Neural cell (in vitro differentiated cells): ENCODE measurements at regions not wholly inside any gene's neighbourhood (a gene's known extent, or its start where the extent isn't known, plus 50 kb on each side); places are given as distances from the start of the nearest gene placed in this dataset.

ENCODE experiments used
- CTCF ChIP-seq: fragments of 450-650 bp; IDR thresholded peaks from 2 replicates; pipeline ENCODE4 v1.5.1; 2014; ENCODE audit warnings: antibody characterized with exemption, mild to moderate bottlenecking, moderate library complexity; ENCODE audit not compliant: poor library complexity, severe bottlenecking
- EZH2 ChIP-seq: fragments of 200-600, 300-800 bp; shearing (Covaris generic), sonication (generic); IDR thresholded peaks from 2 replicates; pipeline ENCODE4 v1.6.1; 2014; ENCODE audit warnings: antibody characterized with exemption, low read length, borderline replicate concordance, mild to moderate bottlenecking; ENCODE audit not compliant: insufficient read depth, poor library complexity, severe bottlenecking
- POLR2AphosphoS5 ChIP-seq: IDR thresholded peaks from 2 replicates; pipeline ENCODE4 v1.6.1; 2012
- REST ChIP-seq: IDR thresholded peaks from 2 replicates; pipeline ENCODE4 v1.6.1; 2012; ENCODE audit warnings: borderline replicate concordance
- TAF1 ChIP-seq: IDR thresholded peaks from 2 replicates; pipeline ENCODE4 v1.6.1; 2012; ENCODE audit warnings: low read depth

- TF ChIP-seq CTCF, result no peak
- TF ChIP-seq REST, result no peak
- no peak for TF ChIP-seq POLR2AphosphoS5
- no peak for TF ChIP-seq EZH2
- TF ChIP-seq TAF1, result no peak
Measured at GRCh38 chr7:79513261-79513660, 59.8 kb upstream of the MAGI2 start.
